BLaER1 treated with 17β-estradiol and CSF1 and Interleukin-3, amounts not matched to agents 10 nM and 100 nM (cell line): ENCODE measurements at regions not wholly inside any gene's neighbourhood (a gene's known extent, or its start where the extent isn't known, plus 50 kb on each side); places are given as distances from the start of the nearest gene placed in this dataset.
A peak's percentile ranks its signal among the peaks of the same experiment; 100 is the strongest.

Source experiments
- H3K27ac ChIP-seq, 11 experiments: shearing (Covaris generic); formaldehyde crosslinking; 2 replicates each; pipeline ENCODE4 v1.8.1; 2022
- H3K27me3 ChIP-seq, 11 experiments: shearing (Covaris generic); formaldehyde crosslinking; 2 replicates each; pipeline ENCODE4 v1.8.1; 2022
- H3K36me3 ChIP-seq, 11 experiments: shearing (Covaris generic); formaldehyde crosslinking; 2 replicates each; pipeline ENCODE4 v1.8.1; 2022
- H3K4me1 ChIP-seq, 10 experiments: shearing (Covaris generic); formaldehyde crosslinking; 2 replicates each; pipeline ENCODE4 v1.8.1; 2022
- H3K4me2 ChIP-seq, 11 experiments: shearing (Covaris generic); formaldehyde crosslinking; 2 replicates each; pipeline ENCODE4 v1.8.1; 2022
- H3K4me3 ChIP-seq, 10 experiments: shearing (Covaris generic); formaldehyde crosslinking; 2 replicates each; pipeline ENCODE4 v1.8.1; 2022
- H3K9ac ChIP-seq, 11 experiments: shearing (Covaris generic); formaldehyde crosslinking; 2 replicates each; pipeline ENCODE4 v1.8.1; 2022
- H3K9me3 ChIP-seq, 11 experiments: shearing (Covaris generic); formaldehyde crosslinking; replicated peaks in 1 of 11; 2 replicates each; pipeline ENCODE4 v1.8.1; 2022
- H4K20me1 ChIP-seq, 11 experiments: shearing (Covaris generic); formaldehyde crosslinking; 2 replicates each; pipeline ENCODE4 v1.8.1; 2022
- Cebpa-rat ChIP-seq, 11 experiments: shearing (Covaris generic); IDR thresholded peaks; 2 replicates each; pipeline ENCODE4 v1.8.1; 2022

- TF ChIP-seq Cebpa-rat (IDR thresholded peaks at IDR 0.05), result no peak
- Histone ChIP-seq H3K4me3 (no peak overlapping the region), H3K4me1 (peaks cover 0 to 7% (median 0%) of the 10 kb centered on the region in 10 experiments; a peak in 1 of 20 replicates), H3K4me2 (no peak overlapping the region), H3K27ac (no peak overlapping the region), H3K36me3 (peaks cover 0 to 11% (median 0%) of the 10 kb centered on the region in 11 experiments; a peak in 1 of 22 replicates), H3K9ac (no peak overlapping the region), H4K20me1 (no peaks in the 10 kb centered on the region), H3K9me3 (no peaks in the 10 kb centered on the region), H3K27me3 (no peaks in the 10 kb centered on the region)
Measured at GRCh38 chr2:144224472-144224871, 295.4 kb downstream of the ZEB2 start.

GRCh38 chr2:144219979-144220378 is 299.9 kb downstream of the ZEB2 start:
- Histone ChIP-seq H3K4me2 (no peak overlapping the region), H3K9ac (no peak overlapping the region), H3K27me3 (no peaks in the 10 kb centered on the region), H3K4me3 (no peak overlapping the region), H3K36me3 (0 out of 22 replicates have a peak, but pooled peaks cover 0 to 7% (median 0%) of the 10 kb centered on the region in 11 experiments), H3K9me3 (no peaks in the 10 kb centered on the region), H4K20me1 (no peaks in the 10 kb centered on the region), H3K4me1 (peaks cover 0 to 14% (median 0%) of the 10 kb centered on the region in 10 experiments; a peak in 4 of 20 replicates), H3K27ac (no peak overlapping the region)
- TF ChIP-seq Cebpa-rat (IDR thresholded peaks at IDR 0.05), result no peak

GRCh38 chr2:144217853-144218633 is 301.9 kb downstream of the ZEB2 start:
- no peak overlapping the region for H3K4me2 ChIP-seq
- no peaks in the 10 kb centered on the region for H4K20me1 ChIP-seq
- no peaks in the 10 kb centered on the region for H3K27me3 ChIP-seq
- H3K4me3 ChIP-seq, result no peak overlapping the region
- H3K9ac ChIP-seq, result no peak overlapping the region
- H3K27ac ChIP-seq, result no peak overlapping the region
- peaks cover 0 to 14% (median 0%) of the 10 kb centered on the region in 10 experiments; a peak in 4 of 20 replicates for H3K4me1 ChIP-seq
- H3K9me3 ChIP-seq, result no peaks in the 10 kb centered on the region
- no peak for TF ChIP-seq Cebpa-rat (IDR thresholded peaks at IDR 0.05)
- 0 out of 22 replicates have a peak, but pooled peaks cover 0 to 7% (median 0%) of the 10 kb centered on the region in 11 experiments for H3K36me3 ChIP-seq

DNA sequence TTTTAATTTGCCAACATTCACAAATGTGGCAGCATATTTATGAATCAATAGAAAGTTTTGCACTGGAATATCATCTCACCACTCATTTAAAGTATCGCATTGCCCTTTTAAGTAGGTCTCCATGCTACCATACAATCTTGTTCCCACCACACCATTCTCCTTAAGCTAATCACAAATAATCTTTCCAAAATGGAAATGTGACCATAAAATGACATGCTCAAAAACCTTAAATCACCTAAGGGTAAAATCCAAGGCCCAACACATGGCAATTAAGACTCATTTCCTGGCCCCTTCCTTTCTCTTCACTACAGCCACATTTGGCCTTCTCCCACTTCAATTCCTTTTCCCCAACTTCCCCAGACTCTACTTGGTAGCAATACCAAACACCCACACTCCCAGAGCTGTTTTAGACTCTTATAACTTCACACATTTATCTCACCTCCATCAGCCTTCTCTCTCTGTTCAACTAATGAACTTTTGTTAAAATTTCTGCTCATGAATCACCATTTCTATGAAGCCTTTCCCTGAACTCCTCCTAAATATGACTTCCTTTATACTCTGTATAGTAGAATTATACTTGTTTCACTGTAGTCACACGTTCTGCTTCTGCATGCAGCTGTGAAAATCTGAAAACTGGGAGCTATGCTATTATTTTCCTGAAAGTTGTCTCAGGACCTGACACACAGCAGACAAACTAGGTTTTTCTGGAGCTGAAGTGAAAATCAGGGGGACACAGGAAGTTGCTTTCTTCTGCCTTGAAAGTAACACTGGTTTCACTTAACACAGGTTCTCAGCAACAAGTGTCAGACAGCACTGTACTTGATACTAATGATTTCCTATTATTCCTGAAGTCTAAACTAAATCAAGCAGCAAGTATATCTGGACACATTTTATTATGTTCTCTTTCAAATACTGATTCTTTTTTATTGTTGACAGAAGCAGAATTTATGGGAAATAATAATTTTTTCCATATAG is 303.9 kb downstream of the ZEB2 start:
- TF ChIP-seq Cebpa-rat (IDR thresholded peaks at IDR 0.05), result no peak
- H3K36me3 ChIP-seq, result peaks cover 0 to 4% (median 0%) of the 10 kb centered on the region in 11 experiments; a peak in 2 of 22 replicates
- H3K27ac ChIP-seq, result 0 out of 22 replicates have a peak overlapping the region, but pooled peaks of 1 of the 11 experiments have one; percentile 12
- H3K4me3 ChIP-seq, result no peak overlapping the region
- peak overlapping the region in 2 of 11 experiments; percentile 27 to 43; a peak in 3 of 22 replicates for H3K4me2 ChIP-seq
- H3K9ac ChIP-seq, result no peak overlapping the region
- H4K20me1 ChIP-seq, result no peaks in the 10 kb centered on the region
- no peaks in the 10 kb centered on the region for H3K27me3 ChIP-seq
- peaks cover 0 to 14% (median 0%) of the 10 kb centered on the region in 10 experiments; a peak in 4 of 20 replicates for H3K4me1 ChIP-seq
- no peaks in the 10 kb centered on the region for H3K9me3 ChIP-seq

DNA sequence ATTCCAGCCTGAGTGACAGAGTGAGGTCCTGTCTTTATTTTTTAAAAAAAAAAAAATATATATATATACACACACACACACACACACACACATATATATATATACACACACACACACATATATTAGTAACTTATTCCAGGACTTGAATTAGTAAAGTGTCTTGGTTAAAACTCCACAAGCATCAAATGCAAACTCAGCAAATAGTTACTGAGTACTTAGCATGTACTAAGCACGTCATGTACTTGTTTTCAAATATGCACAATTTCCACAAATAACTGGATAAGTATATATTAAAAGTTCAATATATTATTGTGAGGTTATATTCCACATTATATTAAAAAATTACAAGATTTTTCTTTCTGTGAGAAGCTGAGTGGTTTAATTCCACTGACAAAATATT is 304.7 kb downstream of the ZEB2 start:
- Histone ChIP-seq H4K20me1 (no peaks in the 10 kb centered on the region), H3K9me3 (no peaks in the 10 kb centered on the region), H3K27me3 (no peaks in the 10 kb centered on the region), H3K9ac (no peak overlapping the region), H3K4me1 (peaks cover 0 to 14% (median 0%) of the 10 kb centered on the region in 10 experiments; a peak in 4 of 20 replicates), H3K4me3 (no peak overlapping the region), H3K27ac (no peak overlapping the region), H3K36me3 (peaks cover 0 to 12% (median 0%) of the 10 kb centered on the region in 11 experiments; a peak in 4 of 22 replicates), H3K4me2 (no peak overlapping the region)
- TF ChIP-seq Cebpa-rat (IDR thresholded peaks at IDR 0.05), result no peak

- Histone ChIP-seq H3K9ac (no peak overlapping the region), H3K4me2 (no peak overlapping the region), H3K9me3 (no peaks in the 10 kb centered on the region), H3K27me3 (no peaks in the 10 kb centered on the region), H4K20me1 (no peaks in the 10 kb centered on the region), H3K4me1 (peaks cover 0 to 14% (median 0%) of the 10 kb centered on the region in 10 experiments; a peak in 4 of 20 replicates), H3K36me3 (peaks cover 0 to 15% (median 0%) of the 10 kb centered on the region in 11 experiments; a peak in 4 of 22 replicates), H3K4me3 (no peak overlapping the region), H3K27ac (no peak overlapping the region)
- no peak for TF ChIP-seq Cebpa-rat (IDR thresholded peaks at IDR 0.05)
Measured at GRCh38 chr2:144213797-144214196, 306.1 kb downstream of the ZEB2 start.

GRCh38 chr2:144211826-144212225 is 308.1 kb downstream of the ZEB2 start:
- H3K4me1 ChIP-seq, result peaks cover 0 to 14% (median 0%) of the 10 kb centered on the region in 10 experiments; a peak in 4 of 20 replicates
- no peak overlapping the region for H3K9ac ChIP-seq
- no peak overlapping the region for H3K4me2 ChIP-seq

DNA sequence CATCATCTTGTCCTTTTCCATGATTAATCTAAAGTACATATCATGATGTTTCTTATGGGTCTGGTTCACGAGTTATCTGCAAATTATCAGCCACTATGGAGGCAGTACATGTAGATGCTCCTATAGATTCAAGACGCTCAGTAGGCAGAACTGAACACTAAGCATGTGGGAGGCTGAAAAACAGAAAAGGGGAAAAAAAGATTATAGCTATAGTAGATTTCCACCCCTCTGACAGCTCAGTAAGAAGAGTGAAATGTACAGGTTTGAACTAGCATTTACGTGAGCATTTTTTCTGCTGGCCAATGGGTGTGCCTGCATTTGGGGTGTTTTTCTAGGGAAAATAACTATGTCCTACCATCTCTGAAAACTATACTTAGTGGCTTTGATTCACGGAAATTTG is 308.9 kb downstream of the ZEB2 start:
- no peak for TF ChIP-seq Cebpa-rat (IDR thresholded peaks at IDR 0.05)
- H3K36me3 ChIP-seq, result peaks cover 0 to 38% (median 6%) of the 10 kb centered on the region in 11 experiments; a peak in 11 of 22 replicates
- no peak overlapping the region for H3K4me2 ChIP-seq
- no peaks in the 10 kb centered on the region for H4K20me1 ChIP-seq
- no peak overlapping the region for H3K9ac ChIP-seq
- H3K27ac ChIP-seq, result no peak overlapping the region
- no peaks in the 10 kb centered on the region for H3K27me3 ChIP-seq
- peaks cover 0 to 7% (median 0%) of the 10 kb centered on the region in 10 experiments; a peak in 4 of 20 replicates for H3K4me1 ChIP-seq
- no peak overlapping the region for H3K4me3 ChIP-seq
- no peaks in the 10 kb centered on the region for H3K9me3 ChIP-seq

More at GRCh38 chr2:144211826-144212225, 308.1 kb downstream of the ZEB2 start:
- Histone ChIP-seq H4K20me1 (no peaks in the 10 kb centered on the region), H3K9me3 (no peaks in the 10 kb centered on the region), H3K4me3 (no peak overlapping the region), H3K27me3 (no peaks in the 10 kb centered on the region), H3K36me3 (peaks cover 0 to 32% (median 6%) of the 10 kb centered on the region in 11 experiments; a peak in 11 of 22 replicates), H3K27ac (no peak overlapping the region)
- no peak for TF ChIP-seq Cebpa-rat (IDR thresholded peaks at IDR 0.05)
